Adrenal gland (tissue), 9 donors: ENCODE measurements at regions not wholly inside any gene's neighbourhood (a gene's known extent, or its start where the extent isn't known, plus 50 kb on each side); places are given as distances from the start of the nearest gene placed in this dataset.

ENCODE experiments used
- DNase-seq, 7 donors: peaks; one replicate each; pipeline ENCODE4 v3.0.0-alpha.2; 2019 to 2020
- H3K27ac ChIP-seq, 5 donors: fragments of 200-600 bp; sonication (generic) in 4 of 5; 1 replicate in 3 of 5; 2 replicates in 2 of 5; pipeline versions ENCODE4 v1.5.1 to v1.8.0; 2016 to 2020; ENCODE audit warnings: mild to moderate bottlenecking in 1 of 5
- H3K27me3 ChIP-seq: fragments of 200-600 bp; 2 replicates; pipeline ENCODE4 v1.8.0; 2021
- H3K36me3 ChIP-seq, 2 donors: fragments of 200-600 bp; replicated peaks in 1 of 2; 1 replicate in 1 of 2; 2 replicates in 1 of 2; pipeline versions ENCODE4 v1.5.1 to v1.8.0; 2018 to 2022
- H3K4me1 ChIP-seq, 2 donors: fragments of 200-600 bp; replicated peaks in 1 of 2; 1 replicate in 1 of 2; 2 replicates in 1 of 2; pipeline versions ENCODE4 v1.5.1 to v1.8.0; 2018 to 2021
- H3K4me3 ChIP-seq, 4 donors: fragments of 200-600 bp; sonication (generic) in 3 of 4; one replicate each; pipeline ENCODE4 v1.5.1; 2016 to 2018
- H3K9me3 ChIP-seq, 3 donors: fragments of 200-600 bp; sonication (generic) in 1 of 3; replicated peaks in 1 of 3; 1 replicate in 2 of 3; 2 replicates in 1 of 3; pipeline versions ENCODE4 v1.5.1 to v1.8.0; 2016 to 2021
- CTCF ChIP-seq, 6 experiments: fragments of 450-650 bp in 4 of 6; fragments of 200-600 bp in 2 of 6; sonication (generic) in 1 of 6; IDR thresholded peaks; 1 replicate in 5 of 6; 2 replicates in 1 of 6; pipeline versions ENCODE4 v1.5.1 to v1.8.0; 2016 to 2021; ENCODE audit warnings: antibody characterized with exemption in 6 of 6, mild to moderate bottlenecking in 2 of 6, moderate library complexity in 1 of 6
- POLR2A ChIP-seq, 2 donors: fragments of 450-650 bp; IDR thresholded peaks; one replicate each; pipeline ENCODE4 v1.6.1; 2017; ENCODE audit warnings: antibody characterized with exemption in 2 of 2, mild to moderate bottlenecking in 2 of 2, moderate library complexity in 1 of 2
- WGBS, 4 donors: extraction: QIAGEN DNeasy Blood & Tissue Kit in 2 of 4; methylation state at CpG; one replicate each; pipeline versions ENCODE4 v1.1.5 to v1.1.7; 2013 to 2017; 5-methylcytosine and 5-hydroxymethylcytosine counted together
- intact Hi-C, 2 donors: fragments of 100-400 bp; cut with DNase I; formaldehyde crosslinking; loops; one replicate each; pipeline versions ENCODE4 v1.14.1 to v1.15.0; 2022 to 2023
- donor health status: healthy with polysubstance abuse.
- donor health status: Bipolar disorder and iron deficiency.
- donor health status: DM: yes; HTN: yes; CAD: no.
- donor health status: DM: no; HTN: no; CAD: no.
- donor health status: DM: no; HTN: no; CAD: no.

- WGBS, 4 donors = 72 to 82% (median 81%) methylated on average over 4 of the region's 4 CpGs
- Histone ChIP-seq H3K27ac (no peak overlapping the region), H3K4me3 (no peak overlapping the region), H3K36me3 (no peaks in the 10 kb centered on the region), H3K27me3 (no peaks in the 10 kb centered on the region), H3K9me3 (no peaks in the 10 kb centered on the region), H3K4me1 (no peaks in the 10 kb centered on the region)
- no peak for DNase-seq
- no peak for TF ChIP-seq CTCF (IDR thresholded peaks at IDR 0.05)
- TF ChIP-seq POLR2A (IDR thresholded peaks at IDR 0.05) = no peak
- intact Hi-C loops = no loop called here
These were observed 241.9 kb downstream of the SAMD5 start for GRCh38 chr6:147750413-147750812.

GRCh38 chr6:147751232-147751631, 242.7 kb downstream of the SAMD5 start:
- intact Hi-C loops = no loop called here

GRCh38 chr6:147752689-147753403, 244.4 kb downstream of the SAMD5 start:
- intact Hi-C loops = no loop called here
- no peaks in the 10 kb centered on the region for H3K9me3 ChIP-seq
- no peaks in the 10 kb centered on the region for H3K36me3 ChIP-seq
- TF ChIP-seq CTCF (IDR thresholded peaks at IDR 0.05) (no peak), POLR2A (IDR thresholded peaks at IDR 0.05) (no peak)
- WGBS, 4 donors = 55 to 62% (median 58%) methylated on average over 4 of the region's 4 CpGs
- no peak overlapping the region for H3K4me3 ChIP-seq
- H3K27ac ChIP-seq = no peak overlapping the region
- H3K4me1 ChIP-seq = no peaks in the 10 kb centered on the region
- no peaks in the 10 kb centered on the region for H3K27me3 ChIP-seq
- no peak for DNase-seq

More at GRCh38 chr6:147751232-147751631, 242.7 kb downstream of the SAMD5 start:
- TF ChIP-seq POLR2A (IDR thresholded peaks at IDR 0.05) (no peak), CTCF (IDR thresholded peaks at IDR 0.05) (no peak)
- WGBS, 4 donors = 68 to 79% (median 74%) methylated on average over 6 of the region's 6 CpGs
- no peaks in the 10 kb centered on the region for H3K4me1 ChIP-seq
- H3K27ac ChIP-seq = no peak overlapping the region
- H3K9me3 ChIP-seq = no peaks in the 10 kb centered on the region
- no peaks in the 10 kb centered on the region for H3K27me3 ChIP-seq
- H3K36me3 ChIP-seq = no peaks in the 10 kb centered on the region
- DNase-seq = no peak
- H3K4me3 ChIP-seq = no peak overlapping the region

GRCh38 chr6:147755999-147756398, 247.5 kb downstream of the SAMD5 start:
- Histone ChIP-seq H3K36me3 (no peaks in the 10 kb centered on the region), H3K9me3 (no peaks in the 10 kb centered on the region), H3K27me3 (no peaks in the 10 kb centered on the region), H3K4me1 (no peaks in the 10 kb centered on the region), H3K4me3 (no peak overlapping the region), H3K27ac (no peak overlapping the region)
- 72 to 74% (median 72%) methylated on average over 3 of the region's 3 CpGs for WGBS, 4 donors
- TF ChIP-seq CTCF (IDR thresholded peaks at IDR 0.05) (no peak), POLR2A (IDR thresholded peaks at IDR 0.05) (no peak)
- intact Hi-C loops = no loop called here
- DNase-seq = no peak
